OCI-LY3 (cell line): ENCODE measurements at regions not wholly inside any gene's neighbourhood (a gene's known extent, or its start where the extent isn't known, plus 50 kb on each side); places are given as distances from the start of the nearest gene placed in this dataset.
"Not testable (repeated sequence)": the region's sequence is repeated elsewhere in the genome, so short reads cannot be mapped to it uniquely, and the experiment has no call there.

Source experiments
- H2AFZ ChIP-seq: fragments of 200-600, 300-600 bp; shearing (Covaris generic); 2 replicates; pipeline ENCODE4 v1.6.0; 2014; ENCODE audit warnings: antibody characterized with exemption, low read depth, low read length
- H3K27ac ChIP-seq: fragments of 200-600, 300-600 bp; sonication (generic); 2 replicates; pipeline ENCODE4 v1.5.1; 2014; ENCODE audit warnings: mild to moderate bottlenecking, low read length, moderate library complexity, mixed read lengths
- H3K27me3 ChIP-seq: fragments of 200-600, 300-600 bp; sonication (generic); 2 replicates; pipeline ENCODE4 v1.6.1; 2014; ENCODE audit warnings: low read depth, low read length, mixed read lengths
- H3K36me3 ChIP-seq: fragments of 200-600, 300-600 bp; sonication (generic); replicated peaks from 2 replicates; pipeline ENCODE3; 2014; ENCODE audit warnings: low read depth, low read length, mixed read lengths
- H3K4me1 ChIP-seq: fragments of 300-600, 200-600 bp; sonication (generic); 2 replicates; pipeline ENCODE4 v1.6.1; 2014; ENCODE audit warnings: low read length, mixed read lengths
- H3K4me2 ChIP-seq: fragments of 200-600, 300-600 bp; sonication (generic); 2 replicates; pipeline ENCODE4 v1.6.1; 2014; ENCODE audit warnings: low read length, mixed read lengths
- H3K4me3 ChIP-seq: fragments of 300-600, 200-600 bp; sonication (generic); 2 replicates; pipeline ENCODE4 v1.5.1; 2014; ENCODE audit warnings: antibody characterized with exemption, mild to moderate bottlenecking, low read length, moderate library complexity
- H3K79me2 ChIP-seq: fragments of 300-600, 200-600 bp; shearing (Covaris generic); 2 replicates; pipeline ENCODE4 v1.6.1; 2014; ENCODE audit warnings: mild to moderate bottlenecking, low read length, mixed read lengths
- H3K9ac ChIP-seq: fragments of 300-600, 200-600 bp; shearing (Covaris generic); 2 replicates; pipeline ENCODE4 v1.6.0; 2014; ENCODE audit warnings: mild to moderate bottlenecking, low read length, moderate library complexity
- H3K9me3 ChIP-seq: fragments of 200-600, 300-600 bp; shearing (Covaris generic); 2 replicates; pipeline ENCODE4 v1.6.1; 2014; ENCODE audit warnings: low read length, mixed read lengths; ENCODE audit not compliant: insufficient read depth
- H4K20me1 ChIP-seq: fragments of 200-600, 300-600 bp; sonication (generic); 2 replicates; pipeline ENCODE4 v1.6.1; 2016; ENCODE audit warnings: low read length, mixed read lengths; ENCODE audit not compliant: insufficient read depth
- CTCF ChIP-seq: fragments of 200-600, 300-600 bp; sonication (generic); IDR thresholded peaks from 2 replicates; pipeline ENCODE4 v1.5.1; 2014; ENCODE audit warnings: antibody characterized with exemption, low read length, low read depth
- EZH2phosphoT487 ChIP-seq: fragments of 200-600 bp; shearing (Covaris generic); IDR thresholded peaks from 2 replicates; pipeline ENCODE4 v1.6.1; 2018; ENCODE audit warnings: antibody characterized with exemption, mixed run types, low read depth

- TF ChIP-seq CTCF: no peak
- TF ChIP-seq EZH2phosphoT487: no peak
- Histone ChIP-seq H3K4me1 (no peaks in the 10 kb centered on the region), H3K4me3 (no peak overlapping the region)
Observed at GRCh38 chr11:7175007-7175406, 76.7 kb upstream of the SYT9 start.

GRCh38 chr11:7186190-7186589 is 65.5 kb upstream of the SYT9 start:
- no peaks in the 10 kb centered on the region for H3K36me3 ChIP-seq
- no peak overlapping the region for H3K4me3 ChIP-seq
- no peak overlapping the region for H3K9ac ChIP-seq
- no peaks in the 10 kb centered on the region for H3K27me3 ChIP-seq
- H3K4me2 ChIP-seq: no peak overlapping the region
- TF ChIP-seq EZH2phosphoT487: no peak
- no peak for TF ChIP-seq CTCF
- no peak overlapping the region for H3K27ac ChIP-seq
- no peak overlapping the region for H2AFZ ChIP-seq
- H3K4me1 ChIP-seq: no peaks in the 10 kb centered on the region
- no peaks in the 10 kb centered on the region for H3K79me2 ChIP-seq
- H4K20me1 ChIP-seq: no peaks in the 10 kb centered on the region
- no peaks in the 10 kb centered on the region for H3K9me3 ChIP-seq

More at GRCh38 chr11:7175007-7175406, 76.7 kb upstream of the SYT9 start:
- Histone ChIP-seq H3K79me2 (no peaks in the 10 kb centered on the region), H3K9me3 (no peaks in the 10 kb centered on the region), H3K9ac (no peak overlapping the region), H3K4me2 (no peak overlapping the region), H3K36me3 (no peaks in the 10 kb centered on the region), H3K27me3 (no peaks in the 10 kb centered on the region), H3K27ac (no peak overlapping the region), H2AFZ (no peak overlapping the region), H4K20me1 (no peaks in the 10 kb centered on the region)

GRCh38 chr11:7186676-7187075 is 65.0 kb upstream of the SYT9 start:
- TF ChIP-seq EZH2phosphoT487: no peak
- TF ChIP-seq CTCF: no peak
- Histone ChIP-seq H3K4me2 (no peak overlapping the region), H3K36me3 (no peaks in the 10 kb centered on the region)

GRCh38 chr11:7192785-7193184 is 58.9 kb upstream of the SYT9 start:
- H3K27ac ChIP-seq, H3K9ac ChIP-seq, H3K27me3 ChIP-seq, H4K20me1 ChIP-seq, H3K36me3 ChIP-seq, H3K4me2 ChIP-seq, H2AFZ ChIP-seq, H3K9me3 ChIP-seq, H3K4me1 ChIP-seq, H3K79me2 ChIP-seq, H3K4me3 ChIP-seq: not testable (repeated sequence)

More at GRCh38 chr11:7186676-7187075, 65.0 kb upstream of the SYT9 start:
- H3K4me3 ChIP-seq: no peak overlapping the region
- H3K9me3 ChIP-seq: no peaks in the 10 kb centered on the region
- no peak overlapping the region for H3K27ac ChIP-seq
- H3K27me3 ChIP-seq: no peaks in the 10 kb centered on the region
- no peaks in the 10 kb centered on the region for H4K20me1 ChIP-seq
- H2AFZ ChIP-seq: no peak overlapping the region
- H3K79me2 ChIP-seq: no peaks in the 10 kb centered on the region
- H3K9ac ChIP-seq: no peak overlapping the region
- H3K4me1 ChIP-seq: no peaks in the 10 kb centered on the region
